ENCODE measurements at regions not wholly inside any gene's neighbourhood (a gene's known extent, or its start where the extent isn't known, plus 50 kb on each side); places are given as distances from the start of the nearest gene placed in this dataset.

GRCh38 chr4:11049001-11049400 lies 364.4 kb upstream of the CLNK start:
- DNase-seq = no peak

- no peak for DNase-seq
Observed at GRCh38 chr4:11042760-11043159, 358.2 kb upstream of the CLNK start.

- DNase-seq = peak; percentile 56
Observed at GRCh38 chr4:11039634-11040131, 355.1 kb upstream of the CLNK start.

- DNase-seq = no peak
Observed at GRCh38 chr4:11038926-11039325, 354.4 kb upstream of the CLNK start.

- DNase-seq = no peak
Observed at GRCh38 chr4:11037637-11038036, 353.1 kb upstream of the CLNK start.

GRCh38 chr4:11028334-11028733 lies 343.8 kb upstream of the CLNK start:
- DNase-seq = no peak

GRCh38 chr4:11021333-11021732 lies 336.8 kb upstream of the CLNK start:
- no peak for DNase-seq

- no peak for DNase-seq
Observed at GRCh38 chr4:11019451-11020240, 335.1 kb upstream of the CLNK start.

- DNase-seq = no peak
Observed at GRCh38 chr4:11014199-11014598, 329.6 kb upstream of the CLNK start.

- no peak for DNase-seq
Observed at GRCh38 chr4:11013094-11013664, 328.6 kb upstream of the CLNK start.

GRCh38 chr4:11011249-11011648 lies 326.7 kb upstream of the CLNK start:
- peak; percentile 84 for DNase-seq

- no peak for DNase-seq
Observed at GRCh38 chr4:11010624-11011023, 326.1 kb upstream of the CLNK start.

GRCh38 chr4:11009281-11009680 lies 324.7 kb upstream of the CLNK start:
- no peak for DNase-seq

- no peak for DNase-seq
Observed at GRCh38 chr4:11005300-11005699, 320.7 kb upstream of the CLNK start.

- no peak for DNase-seq
Observed at GRCh38 chr4:11004818-11005217, 320.2 kb upstream of the CLNK start.

- DNase-seq = no peak
Observed at GRCh38 chr4:11002961-11003360, 318.4 kb upstream of the CLNK start.

GRCh38 chr4:10998846-10999245 lies 314.3 kb upstream of the CLNK start:
- DNase-seq = no peak

- DNase-seq = no peak
Observed at GRCh38 chr4:10984815-10985214, 300.2 kb upstream of the CLNK start.

- DNase-seq = no peak
Observed at GRCh38 chr4:10983885-10984640, 299.5 kb upstream of the CLNK start.

GRCh38 chr4:10983268-10983667 lies 298.7 kb upstream of the CLNK start:
- no peak for DNase-seq

- DNase-seq = no peak
Observed at GRCh38 chr4:10982305-10982704, 297.7 kb upstream of the CLNK start.

GRCh38 chr4:10981576-10981975 lies 297.0 kb upstream of the CLNK start:
- no peak for DNase-seq

- DNase-seq = no peak
Observed at GRCh38 chr4:10981096-10981495, 296.5 kb upstream of the CLNK start.

GRCh38 chr4:10979032-10979431 lies 294.5 kb upstream of the CLNK start:
- DNase-seq = no peak

Data from NCI-H2029 treated with DMSO at 0.1 percent for 48 hours (cell line).